NB4 (cell line): ENCODE measurements at regions not wholly inside any gene's neighbourhood (a gene's known extent, or its start where the extent isn't known, plus 50 kb on each side); places are given as distances from the start of the nearest gene placed in this dataset.
"Not testable (repeated sequence)": the region's sequence is repeated elsewhere in the genome, so short reads cannot be mapped to it uniquely, and the experiment has no call there.

Source experiments
- DNase-seq: peaks from one replicate; pipeline ENCODE4 v3.0.0; 2010; ENCODE audit warnings: low read depth
- H3K4me3 ChIP-seq: one replicate; pipeline ENCODE4 v1.5.1; 2011; ENCODE audit warnings: mild to moderate bottlenecking, low read depth, low read length, moderate library complexity
- CTCF ChIP-seq: IDR thresholded peaks from one replicate; pipeline ENCODE4 v1.5.1; 2012; ENCODE audit warnings: low read depth, low read length
- MAX ChIP-seq: IDR thresholded peaks from 2 replicates; pipeline ENCODE4 v1.6.1; 2011; ENCODE audit warnings: low read depth, low read length
- MYC ChIP-seq: IDR thresholded peaks from 2 replicates; pipeline ENCODE4 v1.6.1; 2011; ENCODE audit warnings: low read depth, low read length
- POLR2A ChIP-seq: IDR thresholded peaks from 2 replicates; pipeline ENCODE4 v1.6.1; 2011; ENCODE audit warnings: mild to moderate bottlenecking; ENCODE audit not compliant: insufficient read length; ENCODE audit errors: extremely low read depth

GRCh38 chr1:79496129-79496528 is 489.6 kb upstream of the ADGRL4 start:
- no peak overlapping the region for H3K4me3 ChIP-seq
- no peak for DNase-seq
- TF ChIP-seq MAX, result no peak
- TF ChIP-seq CTCF, result no peak
- no peak for TF ChIP-seq POLR2A
- TF ChIP-seq MYC, result no peak

- DNase-seq, H3K4me3 ChIP-seq: not testable (repeated sequence)
Observed at GRCh38 chr1:79493702-79494101, 487.2 kb upstream of the ADGRL4 start.

GRCh38 chr1:79488572-79489121 is 482.1 kb upstream of the ADGRL4 start:
- not testable (repeated sequence) for H3K4me3 ChIP-seq, DNase-seq

- no peak for TF ChIP-seq MAX
- no peak for TF ChIP-seq POLR2A
- no peak for TF ChIP-seq CTCF
- TF ChIP-seq MYC, result no peak
- no peak for DNase-seq
- no peak overlapping the region for H3K4me3 ChIP-seq
Observed at GRCh38 chr1:79478728-79479373, 472.3 kb upstream of the ADGRL4 start.

- no peak for TF ChIP-seq MYC
- no peak for TF ChIP-seq POLR2A
- TF ChIP-seq CTCF, result no peak
- TF ChIP-seq MAX, result no peak
- no peak overlapping the region for H3K4me3 ChIP-seq
- no peak for DNase-seq
Observed at GRCh38 chr1:79478160-79478559, 471.6 kb upstream of the ADGRL4 start.

- no peak for TF ChIP-seq CTCF
- no peak for TF ChIP-seq POLR2A
- TF ChIP-seq MAX, result no peak
- no peak for TF ChIP-seq MYC
- no peak overlapping the region for H3K4me3 ChIP-seq
- no peak for DNase-seq
Observed at GRCh38 chr1:79472067-79472656, 465.6 kb upstream of the ADGRL4 start.

- H3K4me3 ChIP-seq, result no peak overlapping the region
- DNase-seq, result no peak
- TF ChIP-seq MYC (no peak), POLR2A (no peak), CTCF (no peak), MAX (no peak)
Observed at GRCh38 chr1:79469139-79469538, 462.6 kb upstream of the ADGRL4 start.
